SK-MEL-5 (cell line): ENCODE measurements at regions not wholly inside any gene's neighbourhood (a gene's known extent, or its start where the extent isn't known, plus 50 kb on each side); places are given as distances from the start of the nearest gene placed in this dataset.
"Not testable (repeated sequence)": the region's sequence is repeated elsewhere in the genome, so short reads cannot be mapped to it uniquely, and the experiment has no call there.

ENCODE experiments used
- DNase-seq: peaks from one replicate; pipeline ENCODE4 v3.0.0-alpha.2; 2016; ENCODE audit warnings: low read depth, low spot score
- in situ Hi-C: cut with HindIII; loops from 2 replicates; pipeline ENCODE4 v1.10.0; 2016; ENCODE audit warnings: low sequenced_read_pairs, high pct_unique_total_duplicates, low pct_unique_long_range_greater_than_20kb

GRCh38 chr15:31719396-31720022 is 310.8 kb upstream of the CHRNA7 start:
- DNase-seq, in situ Hi-C loops: not testable (repeated sequence)

GRCh38 chr15:31723019-31723418 is 307.3 kb upstream of the CHRNA7 start:
- DNase-seq, in situ Hi-C loops: not testable (repeated sequence)

GRCh38 chr15:31724903-31725302 is 305.4 kb upstream of the CHRNA7 start:
- in situ Hi-C loops, DNase-seq: not testable (repeated sequence)

- DNase-seq, in situ Hi-C loops: not testable (repeated sequence)
Measured at GRCh38 chr15:31725619-31726018, 304.7 kb upstream of the CHRNA7 start.

GRCh38 chr15:31727612-31728011 is 302.7 kb upstream of the CHRNA7 start:
- no peak for DNase-seq
- in situ Hi-C loops: no loop called here

GRCh38 chr15:31732726-31733125 is 297.6 kb upstream of the CHRNA7 start:
- in situ Hi-C loops: no loop called here
- no peak for DNase-seq

- in situ Hi-C loops: no loop called here
- no peak for DNase-seq
Measured at GRCh38 chr15:31733424-31733823, 296.9 kb upstream of the CHRNA7 start.

- in situ Hi-C loops: no loop called here
- peak; percentile 9 for DNase-seq
Measured at GRCh38 chr15:31740203-31740602, 290.1 kb upstream of the CHRNA7 start.

- no peak for DNase-seq
- in situ Hi-C loops: no loop called here
Measured at GRCh38 chr15:31745841-31746240, 284.5 kb upstream of the CHRNA7 start.

GRCh38 chr15:31752065-31752762 is 278.1 kb upstream of the CHRNA7 start:
- peak; percentile 37 for DNase-seq
- in situ Hi-C loops: no loop called here

- DNase-seq: no peak
- in situ Hi-C loops: no loop called here
Measured at GRCh38 chr15:31752905-31753304, 277.4 kb upstream of the CHRNA7 start.

- in situ Hi-C loops: no loop called here
- DNase-seq: peak; percentile 67
Measured at GRCh38 chr15:31758126-31758525, 272.2 kb upstream of the CHRNA7 start.

- DNase-seq: no peak
- in situ Hi-C loops: no loop called here
Measured at GRCh38 chr15:31768055-31768454, 262.3 kb upstream of the CHRNA7 start.

GRCh38 chr15:31774045-31774444 is 256.3 kb upstream of the CHRNA7 start:
- in situ Hi-C loops: no loop called here
- DNase-seq: no peak

GRCh38 chr15:31776039-31776438 is 254.3 kb upstream of the CHRNA7 start:
- no peak for DNase-seq
- in situ Hi-C loops: no loop called here

GRCh38 chr15:31781261-31781660 is 249.1 kb upstream of the CHRNA7 start:
- DNase-seq: no peak
- in situ Hi-C loops: no loop called here

GRCh38 chr15:31782016-31782783 is 248.1 kb upstream of the CHRNA7 start:
- DNase-seq: no peak
- in situ Hi-C loops: no loop called here

GRCh38 chr15:31782951-31783350 is 247.4 kb upstream of the CHRNA7 start:
- in situ Hi-C loops: no loop called here
- DNase-seq: no peak

- DNase-seq: no peak
Measured at GRCh38 chr15:31786360-31786759, 244.0 kb upstream of the CHRNA7 start.

More at GRCh38 chr15:31786360-31786759, 244.0 kb upstream of the CHRNA7 start:
- in situ Hi-C loops: no loop called here
